Panc1 (cell line): ENCODE measurements at regions not wholly inside any gene's neighbourhood (a gene's known extent, or its start where the extent isn't known, plus 50 kb on each side); places are given as distances from the start of the nearest gene placed in this dataset.

Source experiments
- POLR2AphosphoS5 ChIP-seq: IDR thresholded peaks from 2 replicates; pipeline ENCODE4 v1.6.1; 2012; ENCODE audit warnings: mild to moderate bottlenecking, low read depth, low read length, moderate library complexity
- SIN3A ChIP-seq: IDR thresholded peaks from 2 replicates; pipeline ENCODE4 v1.6.1; 2012; ENCODE audit warnings: low read depth, mild to moderate bottlenecking, low read length, moderate library complexity, borderline replicate concordance; ENCODE audit not compliant: insufficient read depth
- TF ChIP-seq, protein P1 (sequence below): fragments of 450-650 bp; IDR thresholded peaks from 2 replicates; pipeline ENCODE4 v1.5.1; 2017; ENCODE audit warnings: mild to moderate bottlenecking

DNA sequence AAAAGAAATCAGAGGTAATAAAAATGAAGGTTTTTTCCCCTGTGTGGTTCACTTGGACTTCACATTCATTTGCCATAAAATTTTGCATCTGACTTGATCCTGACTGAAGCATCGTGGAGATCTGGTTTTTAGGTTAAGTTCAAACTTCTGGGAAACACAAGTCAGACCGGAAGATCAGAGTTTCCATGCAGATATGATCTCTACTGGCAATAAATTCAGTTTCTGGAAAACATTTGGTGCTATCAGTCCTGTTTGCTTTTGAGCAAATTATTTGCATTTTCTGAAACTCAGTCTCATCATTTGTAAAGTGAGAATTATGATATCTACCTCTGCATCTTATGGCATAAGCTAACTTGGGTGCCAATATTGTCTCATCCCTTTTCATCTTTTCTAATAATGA lies 81.3 kb upstream of the KCNMA1 start:
- TF ChIP-seq, protein P1, sequence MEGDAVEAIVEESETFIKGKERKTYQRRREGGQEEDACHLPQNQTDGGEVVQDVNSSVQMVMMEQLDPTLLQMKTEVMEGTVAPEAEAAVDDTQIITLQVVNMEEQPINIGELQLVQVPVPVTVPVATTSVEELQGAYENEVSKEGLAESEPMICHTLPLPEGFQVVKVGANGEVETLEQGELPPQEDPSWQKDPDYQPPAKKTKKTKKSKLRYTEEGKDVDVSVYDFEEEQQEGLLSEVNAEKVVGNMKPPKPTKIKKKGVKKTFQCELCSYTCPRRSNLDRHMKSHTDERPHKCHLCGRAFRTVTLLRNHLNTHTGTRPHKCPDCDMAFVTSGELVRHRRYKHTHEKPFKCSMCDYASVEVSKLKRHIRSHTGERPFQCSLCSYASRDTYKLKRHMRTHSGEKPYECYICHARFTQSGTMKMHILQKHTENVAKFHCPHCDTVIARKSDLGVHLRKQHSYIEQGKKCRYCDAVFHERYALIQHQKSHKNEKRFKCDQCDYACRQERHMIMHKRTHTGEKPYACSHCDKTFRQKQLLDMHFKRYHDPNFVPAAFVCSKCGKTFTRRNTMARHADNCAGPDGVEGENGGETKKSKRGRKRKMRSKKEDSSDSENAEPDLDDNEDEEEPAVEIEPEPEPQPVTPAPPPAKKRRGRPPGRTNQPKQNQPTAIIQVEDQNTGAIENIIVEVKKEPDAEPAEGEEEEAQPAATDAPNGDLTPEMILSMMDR: no peak
- no peak for TF ChIP-seq POLR2AphosphoS5
- no peak for TF ChIP-seq SIN3A
